NCI-H2196 treated with DMSO at 0.1 percent for 48 hours (cell line): ENCODE measurements at regions not wholly inside any gene's neighbourhood (a gene's known extent, or its start where the extent isn't known, plus 50 kb on each side); places are given as distances from the start of the nearest gene placed in this dataset.
A peak's percentile ranks its signal among the peaks of the same experiment; 100 is the strongest.
"Not testable (repeated sequence)": the region's sequence is repeated elsewhere in the genome, so short reads cannot be mapped to it uniquely, and the experiment has no call there.

Experiments used
- DNase-seq: peaks from one replicate; lab custom pipeline; 2025; ENCODE audit not compliant: unreplicated experiment; lab: John Stamatoyannopoulos, UW

GRCh38 chr3:107217172-107217571 is 160.1 kb upstream of the CCDC54 start:
- no peak for DNase-seq

- DNase-seq = no peak
Observed at GRCh38 chr3:107218864-107219269, 158.4 kb upstream of the CCDC54 start.

- DNase-seq = no peak
Observed at GRCh38 chr3:107220538-107220937, 156.7 kb upstream of the CCDC54 start.

- DNase-seq = no peak
Observed at GRCh38 chr3:107221856-107222255, 155.4 kb upstream of the CCDC54 start.

GRCh38 chr3:107222907-107223306 is 154.3 kb upstream of the CCDC54 start:
- no peak for DNase-seq

- DNase-seq = no peak
Observed at GRCh38 chr3:107224026-107224596, 153.1 kb upstream of the CCDC54 start.

GRCh38 chr3:107227091-107227490 is 150.1 kb upstream of the CCDC54 start:
- no peak for DNase-seq

- DNase-seq = not testable (repeated sequence)
Observed at GRCh38 chr3:107233877-107234276, 143.4 kb upstream of the CCDC54 start.

- no peak for DNase-seq
Observed at GRCh38 chr3:107235193-107235927, 141.9 kb upstream of the CCDC54 start.

GRCh38 chr3:107235928-107236315 is 141.3 kb upstream of the CCDC54 start:
- peak; percentile 74 for DNase-seq

- DNase-seq = no peak
Observed at GRCh38 chr3:107236655-107237337, 140.4 kb upstream of the CCDC54 start.

GRCh38 chr3:107238787-107239186 is 138.5 kb upstream of the CCDC54 start:
- DNase-seq = no peak

GRCh38 chr3:107239703-107240102 is 137.5 kb upstream of the CCDC54 start:
- DNase-seq = no peak

- DNase-seq = peak; percentile 13
Observed at GRCh38 chr3:107240183-107241091, 136.8 kb upstream of the CCDC54 start.

- no peak for DNase-seq
Observed at GRCh38 chr3:107241217-107241616, 136.0 kb upstream of the CCDC54 start.

- DNase-seq = no peak
Observed at GRCh38 chr3:107242579-107242978, 134.7 kb upstream of the CCDC54 start.

- no peak for DNase-seq
Observed at GRCh38 chr3:107247116-107247515, 130.1 kb upstream of the CCDC54 start.

- no peak for DNase-seq
Observed at GRCh38 chr3:107249132-107249531, 128.1 kb upstream of the CCDC54 start.

GRCh38 chr3:107250221-107250620 is 127.0 kb upstream of the CCDC54 start:
- DNase-seq = no peak

GRCh38 chr3:107251819-107252218 is 125.4 kb upstream of the CCDC54 start:
- no peak for DNase-seq

- DNase-seq = no peak
Observed at GRCh38 chr3:107256963-107257362, 120.3 kb upstream of the CCDC54 start.
